Mesenchymal stem cell (in vitro differentiated cells and primary cell): ENCODE measurements at regions not wholly inside any gene's neighbourhood (a gene's known extent, or its start where the extent isn't known, plus 50 kb on each side); places are given as distances from the start of the nearest gene placed in this dataset.

Source experiments
- DNase-seq: peaks from one replicate; pipeline ENCODE4 v3.0.0-alpha.2; 2013
- H2AFZ ChIP-seq: one replicate; pipeline ENCODE4 v1.6.1; 2013; ENCODE audit warnings: low read depth, mild to moderate bottlenecking, control low read depth, inconsistent platforms, low read length, moderate library complexity
- H2AK5ac ChIP-seq: 2 replicates; pipeline ENCODE4 v1.6.1; 2013; ENCODE audit warnings: low read length, moderate library complexity, mild to moderate bottlenecking, inconsistent platforms; ENCODE audit not compliant: severe bottlenecking
- H2BK120ac ChIP-seq: one replicate; pipeline ENCODE4 v1.6.1; 2013; ENCODE audit warnings: low read depth, mild to moderate bottlenecking, inconsistent platforms, low read length, moderate library complexity
- H2BK12ac ChIP-seq, 2 experiments: one replicate each; pipeline ENCODE4 v1.6.1; 2013; ENCODE audit warnings: inconsistent platforms in 2 of 2, low read length in 2 of 2, mild to moderate bottlenecking in 2 of 2, moderate library complexity in 2 of 2, control low read depth in 1 of 2
- H2BK15ac ChIP-seq: one replicate; pipeline ENCODE4 v1.6.1; 2013; ENCODE audit warnings: mild to moderate bottlenecking, low read depth, inconsistent platforms; ENCODE audit not compliant: poor library complexity, severe bottlenecking
- H2BK5ac ChIP-seq: 2 replicates; pipeline ENCODE4 v1.6.1; 2013; ENCODE audit warnings: low read depth, mild to moderate bottlenecking, low read length, control low read depth, inconsistent platforms; ENCODE audit not compliant: poor library complexity, severe bottlenecking
- H3K14ac ChIP-seq, 2 experiments: one replicate each; pipeline ENCODE4 v1.6.1; 2013; ENCODE audit warnings: inconsistent platforms in 2 of 2, low read length in 2 of 2, control low read depth in 1 of 2, mild to moderate bottlenecking in 1 of 2, moderate library complexity in 1 of 2
- H3K18ac ChIP-seq, 2 experiments: one replicate each; pipeline ENCODE4 v1.6.1; 2013; ENCODE audit warnings: inconsistent platforms in 2 of 2, low read length in 2 of 2, control low read depth in 1 of 2, low read depth in 1 of 2, mild to moderate bottlenecking in 1 of 2
- H3K23ac ChIP-seq, 2 experiments: one replicate each; pipeline ENCODE4 v1.6.1; 2013; ENCODE audit warnings: inconsistent platforms in 2 of 2, low read length in 2 of 2, mild to moderate bottlenecking in 2 of 2, moderate library complexity in 2 of 2, control low read depth in 1 of 2
- H3K27ac ChIP-seq: 2 replicates; pipeline ENCODE4 v1.5.1; 2013; ENCODE audit warnings: mild to moderate bottlenecking, moderate library complexity, low read length, control low read depth, inconsistent platforms; ENCODE audit not compliant: poor library complexity, severe bottlenecking
- H3K27me3 ChIP-seq, 2 experiments: 2 replicates each; pipeline versions ENCODE4 v1.6.1 to v1.7.0; 2013; ENCODE audit warnings: low read length in 2 of 2, mild to moderate bottlenecking in 2 of 2, moderate library complexity in 2 of 2, control low read depth in 1 of 2, inconsistent platforms in 1 of 2; ENCODE audit not compliant: control insufficient read depth in 1 of 2, insufficient read depth in 1 of 2
- H3K36me3 ChIP-seq, 2 experiments: 2 replicates each; pipeline versions ENCODE4 v1.6.1 to v1.7.0; 2013; ENCODE audit warnings: low read length in 2 of 2, control low read depth in 1 of 2, inconsistent platforms in 1 of 2, low read depth in 1 of 2, mild to moderate bottlenecking in 1 of 2; ENCODE audit not compliant: insufficient read depth in 2 of 2, control insufficient read depth in 1 of 2
- H3K4ac ChIP-seq, 2 experiments: one replicate each; pipeline ENCODE4 v1.6.1; 2013; ENCODE audit warnings: inconsistent platforms in 2 of 2, low read length in 2 of 2, mild to moderate bottlenecking in 2 of 2, moderate library complexity in 2 of 2, control low read depth in 1 of 2, low read depth in 1 of 2
- H3K4me1 ChIP-seq: 2 replicates; pipeline ENCODE4 v1.6.1; 2013; ENCODE audit warnings: low read depth, low read length, control low read depth; ENCODE audit not compliant: control insufficient read depth, insufficient read depth
- H3K4me2 ChIP-seq: 2 replicates; pipeline ENCODE4 v1.6.1; 2013; ENCODE audit warnings: low read length, mild to moderate bottlenecking, inconsistent platforms; ENCODE audit not compliant: poor library complexity, severe bottlenecking
- H3K4me3 ChIP-seq, 2 experiments: 2 replicates each; pipeline versions ENCODE4 v1.5.1 to v1.7.0; 2013; ENCODE audit warnings: low read length in 2 of 2, mild to moderate bottlenecking in 2 of 2, control low read depth in 1 of 2, low read depth in 1 of 2; ENCODE audit not compliant: insufficient read depth in 1 of 2
- H3K79me1 ChIP-seq: replicated peaks from 2 replicates; pipeline ENCODE4 v1.6.1; 2013; ENCODE audit warnings: mild to moderate bottlenecking, control low read depth, low read length, inconsistent platforms; ENCODE audit not compliant: poor library complexity, severe bottlenecking
- H3K9ac ChIP-seq: 2 replicates; pipeline ENCODE4 v1.7.0; 2013; ENCODE audit warnings: mild to moderate bottlenecking, low read length, moderate library complexity
- H3K9me3 ChIP-seq: 2 replicates; pipeline ENCODE4 v1.7.0; 2013; ENCODE audit warnings: mild to moderate bottlenecking, low read length; ENCODE audit not compliant: control insufficient read depth
- H4K8ac ChIP-seq: one replicate; pipeline ENCODE4 v1.6.1; 2013; ENCODE audit warnings: inconsistent platforms, mild to moderate bottlenecking, low read length, moderate library complexity
- H4K91ac ChIP-seq: one replicate; pipeline ENCODE4 v1.6.1; 2013; ENCODE audit warnings: mild to moderate bottlenecking, low read length, inconsistent platforms
- WGBS: methylation state at CpG from one replicate; pipeline ENCODE4 v1.1.7; 2013; ENCODE audit warnings: mixed read lengths; 5-methylcytosine and 5-hydroxymethylcytosine counted together

- no peak overlapping the region for H2BK12ac ChIP-seq
- no peaks in the 10 kb centered on the region for H3K27me3 ChIP-seq
- no peaks in the 10 kb centered on the region for H3K9me3 ChIP-seq
- H3K79me1 ChIP-seq, result no peaks in the 10 kb centered on the region
- peaks cover 2% of the 10 kb centered on the region for H3K4me1 ChIP-seq
- H3K36me3 ChIP-seq, result no peaks in the 10 kb centered on the region
- no peak overlapping the region for H4K91ac ChIP-seq
- H3K14ac ChIP-seq, result no peak overlapping the region
- H3K4me3 ChIP-seq, result no peak overlapping the region
- no peak overlapping the region for H3K9ac ChIP-seq
- H3K23ac ChIP-seq, result no peak overlapping the region
- H3K27ac ChIP-seq, result no peak overlapping the region
- no peak overlapping the region for H2AFZ ChIP-seq
- no peak overlapping the region for H2BK120ac ChIP-seq
- 84% methylated on average over 2 of the region's 2 CpGs for WGBS
- no peak overlapping the region for H2BK15ac ChIP-seq
- no peak overlapping the region for H4K8ac ChIP-seq
- no peak overlapping the region for H3K18ac ChIP-seq
- no peak overlapping the region for H3K4me2 ChIP-seq
- no peak overlapping the region for H2AK5ac ChIP-seq
- H2BK5ac ChIP-seq, result no peak overlapping the region
- H3K4ac ChIP-seq, result no peak overlapping the region
- no peak for DNase-seq
Measured at GRCh38 chr12:115439008-115439601, 755.1 kb upstream of the TBX3 start.

DNA sequence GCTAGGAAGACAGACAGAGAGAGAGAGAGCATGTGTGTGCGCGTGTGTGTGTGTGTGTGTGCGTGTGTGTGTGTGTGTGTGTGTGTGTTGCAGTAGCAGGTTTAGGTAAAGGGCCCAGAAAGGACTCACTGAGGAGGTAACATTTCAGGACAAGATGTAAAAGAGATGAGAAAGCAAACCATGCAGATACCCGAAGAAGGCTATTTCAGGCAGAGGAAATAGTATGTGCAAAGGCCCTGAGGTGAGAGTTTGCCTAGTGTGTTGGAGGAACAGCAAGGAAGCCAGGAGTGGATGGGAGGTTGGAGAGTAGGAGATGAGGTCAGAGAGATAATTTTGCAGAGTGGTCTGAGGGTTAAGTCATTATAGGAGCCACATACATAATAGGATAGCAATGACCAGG, 754.3 kb upstream of the TBX3 start:
- WGBS, result 94% methylated on average over 4 of the region's 4 CpGs

DNA sequence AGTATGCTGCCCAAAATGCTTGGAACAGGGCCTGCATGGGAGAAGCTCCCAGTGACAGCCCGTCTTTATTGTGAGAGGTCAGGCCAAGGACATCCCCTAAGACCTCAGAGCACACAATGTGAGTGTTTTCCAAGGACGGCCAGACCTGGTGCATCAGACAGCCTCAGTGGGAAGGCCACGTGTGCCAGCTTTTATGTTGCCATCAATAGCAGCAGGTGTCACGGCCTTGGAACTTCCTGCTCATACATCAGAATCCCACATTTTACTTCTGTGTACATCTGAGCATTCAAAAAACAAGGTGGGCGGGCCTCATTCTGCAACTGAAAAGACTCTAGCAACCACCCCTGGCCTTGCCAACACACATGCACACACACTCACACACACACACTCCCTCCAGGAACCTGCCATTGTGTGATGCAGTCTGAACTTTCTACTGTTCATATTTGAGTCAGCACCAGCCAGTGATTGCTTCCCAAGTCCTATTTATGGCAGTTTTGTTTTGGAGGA, 753.1 kb upstream of the TBX3 start:
- Histone ChIP-seq H2AK5ac (no peak overlapping the region), H3K4me3 (no peak overlapping the region), H3K14ac (no peak overlapping the region), H4K91ac (no peak overlapping the region), H3K4me1 (peaks cover 2% of the 10 kb centered on the region), H2BK15ac (no peak overlapping the region), H3K23ac (no peak overlapping the region), H3K9me3 (no peaks in the 10 kb centered on the region), H4K8ac (no peak overlapping the region), H3K79me1 (no peaks in the 10 kb centered on the region), H3K9ac (no peak overlapping the region), H2BK120ac (no peak overlapping the region), H2BK5ac (no peak overlapping the region), H3K27ac (no peak overlapping the region), H3K4me2 (no peak overlapping the region), H3K18ac (no peak overlapping the region), H3K36me3 (no peaks in the 10 kb centered on the region), H3K27me3 (no peaks in the 10 kb centered on the region), H2AFZ (no peak overlapping the region), H2BK12ac (no peak overlapping the region), H3K4ac (no peak overlapping the region)
- 86% methylated on average over 5 of the region's 5 CpGs for WGBS
- DNase-seq, result no peak

More for the DNA sequence above, 754.3 kb upstream of the TBX3 start:
- H4K8ac ChIP-seq, result no peak overlapping the region
- H3K36me3 ChIP-seq, result no peaks in the 10 kb centered on the region
- H4K91ac ChIP-seq, result no peak overlapping the region
- H2AFZ ChIP-seq, result no peak overlapping the region
- no peaks in the 10 kb centered on the region for H3K79me1 ChIP-seq
- H3K4ac ChIP-seq, result no peak overlapping the region
- H3K27ac ChIP-seq, result no peak overlapping the region
- H2AK5ac ChIP-seq, result no peak overlapping the region
- H2BK12ac ChIP-seq, result no peak overlapping the region
- no peak overlapping the region for H3K4me3 ChIP-seq
- H2BK5ac ChIP-seq, result no peak overlapping the region
- H3K9ac ChIP-seq, result no peak overlapping the region
- no peak for DNase-seq
- no peak overlapping the region for H2BK120ac ChIP-seq
- H3K4me2 ChIP-seq, result no peak overlapping the region
- H3K23ac ChIP-seq, result no peak overlapping the region
- no peak overlapping the region for H2BK15ac ChIP-seq
- H3K27me3 ChIP-seq, result no peaks in the 10 kb centered on the region
- H3K18ac ChIP-seq, result no peak overlapping the region
- peaks cover 2% of the 10 kb centered on the region for H3K4me1 ChIP-seq
- no peak overlapping the region for H3K14ac ChIP-seq
- no peaks in the 10 kb centered on the region for H3K9me3 ChIP-seq

DNA sequence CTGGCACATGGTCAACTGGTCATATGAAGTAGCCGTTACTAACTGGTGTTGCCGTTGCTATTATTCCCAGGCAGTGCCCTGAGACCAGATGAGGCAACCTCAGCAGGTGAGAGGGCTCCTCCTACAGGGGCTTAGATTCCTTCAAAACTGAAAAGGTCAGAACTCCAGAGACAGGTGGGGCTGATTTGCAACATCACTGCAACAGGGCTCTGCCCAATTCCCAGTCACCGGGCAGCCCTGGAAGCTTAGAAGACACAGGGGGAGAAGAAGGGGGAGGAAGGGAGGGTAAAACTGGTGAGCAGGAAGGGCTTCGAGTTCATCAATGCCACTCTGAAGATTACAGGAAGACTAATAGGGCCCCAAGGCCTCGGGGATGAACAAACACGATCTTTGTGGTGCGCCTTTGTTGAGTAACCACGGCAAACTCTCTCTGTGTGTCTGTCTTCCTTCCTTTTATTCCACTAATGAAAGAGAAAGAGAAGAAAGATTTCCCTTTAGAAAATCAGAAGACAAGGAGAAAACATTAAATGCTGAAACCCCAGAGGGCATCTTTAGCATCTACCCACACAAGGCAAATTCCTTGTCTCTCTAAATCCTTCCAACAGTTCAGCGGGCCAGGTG, 749.1 kb upstream of the TBX3 start:
- Histone ChIP-seq H2BK5ac (no peak overlapping the region), H2BK15ac (no peak overlapping the region), H3K36me3 (no peaks in the 10 kb centered on the region), H2BK12ac (no peak overlapping the region), H3K4me2 (no peak overlapping the region), H4K8ac (no peak overlapping the region), H3K14ac (no peak overlapping the region), H3K79me1 (no peaks in the 10 kb centered on the region), H2AK5ac (no peak overlapping the region), H3K18ac (no peak overlapping the region), H3K9ac (no peak overlapping the region), H3K4me3 (no peak overlapping the region), H3K4ac (no peak overlapping the region), H3K23ac (no peak overlapping the region), H3K9me3 (no peaks in the 10 kb centered on the region), H3K27me3 (no peaks in the 10 kb centered on the region), H2AFZ (no peak overlapping the region), H2BK120ac (no peak overlapping the region), H3K4me1 (no peaks in the 10 kb centered on the region), H3K27ac (no peak overlapping the region), H4K91ac (no peak overlapping the region)
- no peak for DNase-seq
- 62% methylated on average over 7 of the region's 9 CpGs for WGBS
